HCT116 (cell line): ENCODE measurements at regions not wholly inside any gene's neighbourhood (a gene's known extent, or its start where the extent isn't known, plus 50 kb on each side); places are given as distances from the start of the nearest gene placed in this dataset.

ENCODE experiments used
- ATAC-seq: fragments of 200-7000 bp; cut with Tn5 transposase; 2 replicates; pipeline ENCODE4 v1.9.1; 2020; ENCODE audit warnings: mild to moderate bottlenecking, moderate library complexity
- BruUV-seq: library from RNA; stranded (reverse); fragments of 400-500 nt; replicated peaks from 2 replicates; lab custom pipeline; 2021; lab: Mats Ljungman, UMichigan
- CTCF ChIA-PET: fragments of 300-600 bp; sonication (Branson Sonifier 250); formaldehyde crosslinking; loops from one replicate; lab custom pipeline; 2021; ENCODE audit warnings: antibody characterized with exemption; lab: Charles Lee
- POLR2A ChIA-PET: fragments of 300-600, 350-600 bp; sonication (Branson Sonifier 250); formaldehyde crosslinking; loops from one replicate; lab custom pipeline; 2021; ENCODE audit warnings: antibody characterized with exemption; lab: Charles Lee
- RAD21 ChIA-PET, 2 experiments: fragments of 300-600 bp; sonication (Branson Sonifier 250); formaldehyde crosslinking; loops; one replicate each; lab custom pipeline; 2023; ENCODE audit warnings: low total read pairs in 2 of 2; ENCODE audit not compliant: uncharacterized antibody in 2 of 2, unreplicated experiment in 2 of 2, low non-redundant PET in 1 of 2; lab: Charles Lee
- DNase-seq: peaks from one replicate; pipeline ENCODE4 v3.0.0-alpha.2; 2010; ENCODE audit warnings: low read depth, low spot score
- H2AFZ ChIP-seq: fragments of 200-600 bp; shearing (Covaris generic), sonication (generic); 2 replicates; pipeline ENCODE4 v1.6.1; 2017; ENCODE audit warnings: low read depth, mixed run types, mixed read lengths, antibody characterized with exemption, low read length; ENCODE audit not compliant: poor library complexity, severe bottlenecking
- H3K27ac ChIP-seq: 2 replicates; pipeline ENCODE4 v1.5.1; 2012; ENCODE audit warnings: low read depth, low read length
- H3K27me3 ChIP-seq: fragments of 200-600 bp; sonication (generic); 2 replicates; pipeline ENCODE4 v1.6.1; 2016; ENCODE audit warnings: mixed run types, low read length, mixed read lengths; ENCODE audit not compliant: insufficient read depth
- H3K36me3 ChIP-seq, 2 experiments: fragments of 200-500 bp in 1 of 2; fragments of 200-600 bp in 1 of 2; sonication (Bioruptor generic) in 1 of 2; sonication (generic) in 1 of 2; 2 replicates each; pipeline versions ENCODE4 v1.5.1 to v1.6.1; 2014 to 2016; ENCODE audit warnings: low read length in 2 of 2, inconsistent platforms in 1 of 2, mixed read lengths in 1 of 2, mixed run types in 1 of 2; ENCODE audit not compliant: insufficient read depth in 2 of 2, control insufficient read depth in 1 of 2
- H3K4me1 ChIP-seq, 2 experiments: fragments of 200-600 bp in 1 of 2; sonication (generic) in 1 of 2; 2 replicates each; pipeline versions ENCODE4 v1.5.1 to v1.6.1; 2012 to 2017; ENCODE audit warnings: low read length in 2 of 2, inconsistent platforms in 1 of 2, mild to moderate bottlenecking in 1 of 2, mixed read lengths in 1 of 2, mixed run types in 1 of 2, moderate library complexity in 1 of 2; ENCODE audit not compliant: insufficient read depth in 2 of 2, control insufficient read depth in 1 of 2
- H3K4me2 ChIP-seq: fragments of 200-600 bp; sonication (generic); 2 replicates; pipeline ENCODE4 v1.6.1; 2017; ENCODE audit warnings: mixed run types, low read length, mixed read lengths
- H3K4me3 ChIP-seq, 2 experiments: fragments of 200-600 bp in 1 of 2; sonication (generic) in 1 of 2; replicated peaks in 1 of 2; 2 replicates each; pipeline ENCODE4 v1.5.1; 2011 to 2016; ENCODE audit warnings: low read length in 2 of 2, control low read depth in 1 of 2, low read depth in 1 of 2, mild to moderate bottlenecking in 1 of 2, mixed read lengths in 1 of 2, mixed run types in 1 of 2
- H3K79me2 ChIP-seq: fragments of 200-600 bp; sonication (generic); 2 replicates; pipeline ENCODE4 v1.6.1; 2017; ENCODE audit warnings: mild to moderate bottlenecking, mixed run types, low read length, moderate library complexity, mixed read lengths; ENCODE audit not compliant: insufficient read depth
- H3K9ac ChIP-seq: fragments of 200-600 bp; sonication (generic); 2 replicates; pipeline ENCODE4 v1.6.1; 2016; ENCODE audit warnings: low read length, mixed read lengths
- H3K9me2 ChIP-seq: fragments of 200-600 bp; sonication (generic), shearing (Covaris generic); 2 replicates; pipeline ENCODE4 v1.6.1; 2017; ENCODE audit warnings: mixed run types, mild to moderate bottlenecking, moderate library complexity; ENCODE audit not compliant: insufficient read depth
- H3K9me3 ChIP-seq, 2 experiments: fragments of 200-500 bp in 1 of 2; fragments of 200-600 bp in 1 of 2; sonication (Bioruptor generic) in 1 of 2; sonication (generic) in 1 of 2; 2 replicates each; pipeline ENCODE4 v1.6.1; 2014 to 2017; ENCODE audit warnings: low read length in 2 of 2, mixed read lengths in 2 of 2, inconsistent platforms in 1 of 2, low read depth in 1 of 2, mild to moderate bottlenecking in 1 of 2, mixed run types in 1 of 2, moderate library complexity in 1 of 2; ENCODE audit not compliant: control insufficient read depth in 1 of 2, insufficient read depth in 1 of 2
- H4K20me1 ChIP-seq: fragments of 200-600 bp; sonication (generic), shearing (Covaris generic); 2 replicates; pipeline ENCODE4 v1.6.1; 2017; ENCODE audit warnings: mixed run types, mild to moderate bottlenecking, moderate library complexity; ENCODE audit not compliant: insufficient read depth
- ATF3 ChIP-seq: IDR thresholded peaks from 2 replicates; pipeline ENCODE4 v1.6.1; 2012
- CBX3 ChIP-seq: IDR thresholded peaks from 2 replicates; pipeline ENCODE4 v1.6.1; 2012; ENCODE audit warnings: low read depth
- CEBPB ChIP-seq: IDR thresholded peaks from 2 replicates; pipeline ENCODE4 v1.6.1; 2012; ENCODE audit warnings: low read depth
- CTCF ChIP-seq, 3 experiments: fragments of 200-600 bp in 1 of 3; sonication (generic) in 1 of 3; IDR thresholded peaks in 2 of 3; conservative IDR thresholded peaks in 1 of 3; 2 replicates each; pipeline ENCODE4 v1.5.1; 2012 to 2017; ENCODE audit warnings: low read depth in 2 of 3, low read length in 2 of 3, antibody characterized with exemption in 1 of 3, borderline replicate concordance in 1 of 3, control low read depth in 1 of 3, mild to moderate bottlenecking in 1 of 3, mixed read lengths in 1 of 3, mixed run types in 1 of 3, moderate library complexity in 1 of 3; ENCODE audit not compliant: insufficient read depth in 1 of 3
- EGR1 ChIP-seq: IDR thresholded peaks from 2 replicates; pipeline ENCODE4 v1.6.1; 2012; ENCODE audit warnings: low read depth
- ELF1 ChIP-seq: IDR thresholded peaks from 2 replicates; pipeline ENCODE4 v1.6.1; 2012; ENCODE audit warnings: low read depth, borderline replicate concordance
- EZH2 ChIP-seq: fragments of 200-600 bp; sonication (generic); IDR thresholded peaks from 2 replicates; pipeline ENCODE4 v1.6.1; 2017; ENCODE audit warnings: antibody characterized with exemption, mixed run types
- EZH2phosphoT487 ChIP-seq: fragments of 200-600 bp; IDR thresholded peaks from 2 replicates; pipeline ENCODE4 v1.6.1; 2018; ENCODE audit warnings: antibody characterized with exemption, borderline replicate concordance
- FOSL1 ChIP-seq: IDR thresholded peaks from 2 replicates; pipeline ENCODE4 v1.6.1; 2012; ENCODE audit warnings: low read depth
- POLR2A ChIP-seq: IDR thresholded peaks from 2 replicates; pipeline ENCODE4 v1.7.0; 2011; ENCODE audit warnings: borderline replicate concordance; ENCODE audit not compliant: insufficient read depth, insufficient read length; ENCODE audit errors: extremely low read depth
- POLR2AphosphoS5 ChIP-seq: IDR thresholded peaks from 2 replicates; pipeline ENCODE4 v1.6.1; 2011; ENCODE audit warnings: mild to moderate bottlenecking, low read depth, low read length, moderate library complexity
- RAD21 ChIP-seq: IDR thresholded peaks from 2 replicates; pipeline ENCODE4 v1.6.1; 2012; ENCODE audit warnings: low read depth, mild to moderate bottlenecking
- REST ChIP-seq: IDR thresholded peaks from 2 replicates; pipeline ENCODE4 v1.6.1; 2012; ENCODE audit warnings: low read depth
- SIN3A ChIP-seq: IDR thresholded peaks from 2 replicates; pipeline ENCODE4 v1.6.1; 2012; ENCODE audit warnings: low read depth
- SRF ChIP-seq: IDR thresholded peaks from 2 replicates; pipeline ENCODE4 v1.6.1; 2012; ENCODE audit warnings: low read depth
- intact Hi-C: fragments of 100-400 bp; cut with micrococcal nuclease; formaldehyde crosslinking; loops from 2 replicates; pipeline ENCODE4 v1.10.0; 2022
- TF ChIP-seq, protein P1 (sequence below): IDR thresholded peaks from 2 replicates; pipeline ENCODE4 v1.6.1; 2012

GRCh38 chr4:119739796-119740195 lies 111.2 kb upstream of the PDE5A start:
- DNase-seq (no peak), ATAC-seq (no peak)
- H2AFZ ChIP-seq: no peak overlapping the region
- ChIA-PET POLR2A (no interaction called here), RAD21 (no interaction called here), CTCF (no interaction called here)
- H3K27ac ChIP-seq: no peak overlapping the region
- no peaks in the 10 kb centered on the region for H3K4me1 ChIP-seq
- intact Hi-C loops: no loop called here
- H3K4me3 ChIP-seq: no peak overlapping the region
- H4K20me1 ChIP-seq: no peaks in the 10 kb centered on the region
- no peaks in the 10 kb centered on the region for H3K27me3 ChIP-seq
- H3K9me2 ChIP-seq: no peaks in the 10 kb centered on the region
- H3K9me3 ChIP-seq: no peaks in the 10 kb centered on the region
- TF ChIP-seq, protein P1, sequence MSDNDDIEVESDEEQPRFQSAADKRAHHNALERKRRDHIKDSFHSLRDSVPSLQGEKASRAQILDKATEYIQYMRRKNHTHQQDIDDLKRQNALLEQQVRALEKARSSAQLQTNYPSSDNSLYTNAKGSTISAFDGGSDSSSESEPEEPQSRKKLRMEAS: no peak
- TF ChIP-seq ELF1 (no peak), ATF3 (no peak), CTCF (IDR thresholded peaks at IDR 0.05 in 2 of 3, conservative IDR thresholded peaks at IDR 0.05 in 1 of 3; ENCODE audit: borderline replicate concordance in 1 of 3, insufficient read depth in 1 of 3, low read depth in 2 of 3, low read length in 2 of 3) (no peak), REST (no peak), FOSL1 (no peak), RAD21 (no peak), EZH2 (no peak), CEBPB (no peak), EZH2phosphoT487 (no peak), CBX3 (no peak), POLR2AphosphoS5 (no peak), SRF (no peak), POLR2A (no peak), SIN3A (no peak), EGR1 (no peak)
- no peaks in the 10 kb centered on the region for H3K79me2 ChIP-seq
- H3K4me2 ChIP-seq: no peak overlapping the region
- H3K9ac ChIP-seq: no peak overlapping the region
- no TSS peak for BruUV-seq
- no peaks in the 10 kb centered on the region for H3K36me3 ChIP-seq
